Caco-2 (cell line): ENCODE measurements at regions not wholly inside any gene's neighbourhood (a gene's known extent, or its start where the extent isn't known, plus 50 kb on each side); places are given as distances from the start of the nearest gene placed in this dataset.

Experiments used
- BruUV-seq: library from RNA; stranded (reverse); fragments of 400-500 nt; replicated peaks from 2 replicates; lab custom pipeline; 2021; lab: Mats Ljungman, UMichigan
- CTCF ChIA-PET: fragments of 300-600 bp; sonication (Branson Sonifier 250); formaldehyde crosslinking; loops from one replicate; lab custom pipeline; 2022; ENCODE audit warnings: antibody characterized with exemption; lab: Charles Lee
- POLR2A ChIA-PET: fragments of 300-600 bp; sonication (Branson Sonifier 250); formaldehyde crosslinking; loops from one replicate; lab custom pipeline; 2022; ENCODE audit warnings: antibody characterized with exemption; lab: Charles Lee
- DNase-seq, 2 experiments: peaks; one replicate each; pipeline versions ENCODE4 v3.0.0 to v3.0.0-alpha.2; 2020 to 2022
- H3K27me3 ChIP-seq: replicated peaks from 2 replicates; pipeline ENCODE4 v1.6.0; 2011; ENCODE audit warnings: low read length; ENCODE audit not compliant: control insufficient read depth, insufficient read depth
- H3K36me3 ChIP-seq: 2 replicates; pipeline ENCODE4 v1.5.1; 2011; ENCODE audit warnings: low read length; ENCODE audit not compliant: control insufficient read depth, insufficient read depth
- H3K4me1 ChIP-seq: fragments of 250-450 bp; sonication (Bioruptor Pico); 2 replicates; pipeline ENCODE4 v1.5.1; 2020; ENCODE audit warnings: mild to moderate bottlenecking
- H3K4me3 ChIP-seq: 2 replicates; pipeline ENCODE4 v1.5.1; 2011; ENCODE audit warnings: low read depth, mild to moderate bottlenecking, control low read depth, low read length
- H3K9me3 ChIP-seq: fragments of 250-450 bp; sonication (Bioruptor Pico); 2 replicates; pipeline ENCODE4 v1.5.1; 2020; ENCODE audit warnings: mild to moderate bottlenecking, moderate library complexity
- H3K27ac Mint-ChIP-seq: one replicate; pipeline ENCODE4 v1.8.0; 2022; ENCODE audit warnings: mixed read lengths; ENCODE audit not compliant: unreplicated experiment
- H3K27me3 Mint-ChIP-seq: one replicate; pipeline ENCODE4 v1.8.0; 2022; ENCODE audit warnings: mixed read lengths; ENCODE audit not compliant: insufficient read depth, unreplicated experiment
- H3K36me3 Mint-ChIP-seq: one replicate; pipeline ENCODE4 v1.8.0; 2022; ENCODE audit warnings: mild to moderate bottlenecking, mixed read lengths; ENCODE audit not compliant: insufficient read depth, unreplicated experiment
- H3K4me1 Mint-ChIP-seq: one replicate; pipeline ENCODE4 v1.8.0; 2022; ENCODE audit warnings: low read depth, mixed read lengths; ENCODE audit not compliant: unreplicated experiment
- H3K4me3 Mint-ChIP-seq: one replicate; pipeline ENCODE4 v1.8.0; 2022; ENCODE audit warnings: mild to moderate bottlenecking, moderate library complexity, mixed read lengths; ENCODE audit not compliant: unreplicated experiment
- H3K9me3 Mint-ChIP-seq: one replicate; pipeline ENCODE4 v1.8.0; 2022; ENCODE audit warnings: mixed read lengths; ENCODE audit not compliant: unreplicated experiment
- CTCF ChIP-seq, 2 experiments: fragments of 200-600 bp in 1 of 2; IDR thresholded peaks; 1 replicate in 1 of 2; 2 replicates in 1 of 2; pipeline versions ENCODE4 v1.5.1 to v1.8.0; 2011 to 2022; ENCODE audit warnings: antibody characterized with exemption in 1 of 2, control low read depth in 1 of 2, inconsistent platforms in 1 of 2, low read depth in 1 of 2, low read length in 1 of 2, mild to moderate bottlenecking in 1 of 2, moderate library complexity in 1 of 2; ENCODE audit not compliant: insufficient read depth in 1 of 2, severe bottlenecking in 1 of 2, unreplicated experiment in 1 of 2
- intact Hi-C: fragments of 100-400 bp; cut with micrococcal nuclease; formaldehyde crosslinking; loops from one replicate; pipeline ENCODE4 v1.10.0; 2022; ENCODE audit not compliant: unreplicated experiment

DNA sequence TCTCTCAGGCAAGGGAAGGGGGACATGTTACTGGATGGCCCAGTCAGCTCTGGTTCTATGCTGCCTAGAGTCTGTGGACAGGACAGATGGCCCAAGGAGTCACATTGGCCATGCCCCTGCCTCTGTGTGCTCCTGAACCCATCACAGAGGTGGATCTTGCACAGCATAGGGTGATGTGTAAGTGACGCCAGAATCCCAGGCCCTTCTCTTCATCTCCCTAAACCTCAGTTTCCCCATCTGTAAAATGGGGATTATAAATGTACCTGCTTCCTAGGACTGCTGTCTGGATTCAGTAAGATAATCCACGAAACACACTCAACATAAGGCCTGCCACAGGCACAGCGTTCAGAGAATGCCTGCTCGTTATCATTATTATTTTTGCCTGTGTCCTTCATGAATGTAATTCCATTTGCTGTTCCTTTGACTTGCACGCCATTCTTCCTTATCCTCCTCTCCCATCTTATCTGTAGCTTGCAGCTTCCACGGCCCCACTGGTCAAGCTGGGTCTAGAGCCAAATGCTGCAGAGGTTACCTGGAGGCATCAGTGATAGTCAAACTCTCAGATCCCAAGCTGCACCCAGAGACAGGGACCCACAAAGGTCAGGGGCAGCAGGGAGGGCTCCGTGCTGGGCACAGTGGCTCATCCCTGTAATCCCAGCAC, 207.0 kb downstream of the MN1 start:
- H3K4me3 ChIP-seq = no peak overlapping the region
- POLR2A ChIA-PET = no interaction called here
- H3K9me3 Mint-ChIP-seq = no peaks in the 10 kb centered on the region
- CTCF ChIA-PET = no interaction called here
- H3K27me3 Mint-ChIP-seq = no peaks in the 10 kb centered on the region
- DNase-seq = no peak
- no peak overlapping the region for H3K27ac Mint-ChIP-seq
- intact Hi-C loops = no loop called here
- TF ChIP-seq CTCF (IDR thresholded peaks at IDR 0.05; ENCODE audit: insufficient read depth in 1 of 2, low read depth in 1 of 2, low read length in 1 of 2, severe bottlenecking in 1 of 2, unreplicated experiment in 1 of 2) = no peak
- no peaks in the 10 kb centered on the region for H3K4me1 Mint-ChIP-seq
- BruUV-seq = no TSS peak
- no peaks in the 10 kb centered on the region for H3K4me1 ChIP-seq
- no peaks in the 10 kb centered on the region for H3K27me3 ChIP-seq
- H3K9me3 ChIP-seq = no peaks in the 10 kb centered on the region
- H3K36me3 Mint-ChIP-seq = no peaks in the 10 kb centered on the region
- no peaks in the 10 kb centered on the region for H3K36me3 ChIP-seq
- no peak overlapping the region for H3K4me3 Mint-ChIP-seq

DNA sequence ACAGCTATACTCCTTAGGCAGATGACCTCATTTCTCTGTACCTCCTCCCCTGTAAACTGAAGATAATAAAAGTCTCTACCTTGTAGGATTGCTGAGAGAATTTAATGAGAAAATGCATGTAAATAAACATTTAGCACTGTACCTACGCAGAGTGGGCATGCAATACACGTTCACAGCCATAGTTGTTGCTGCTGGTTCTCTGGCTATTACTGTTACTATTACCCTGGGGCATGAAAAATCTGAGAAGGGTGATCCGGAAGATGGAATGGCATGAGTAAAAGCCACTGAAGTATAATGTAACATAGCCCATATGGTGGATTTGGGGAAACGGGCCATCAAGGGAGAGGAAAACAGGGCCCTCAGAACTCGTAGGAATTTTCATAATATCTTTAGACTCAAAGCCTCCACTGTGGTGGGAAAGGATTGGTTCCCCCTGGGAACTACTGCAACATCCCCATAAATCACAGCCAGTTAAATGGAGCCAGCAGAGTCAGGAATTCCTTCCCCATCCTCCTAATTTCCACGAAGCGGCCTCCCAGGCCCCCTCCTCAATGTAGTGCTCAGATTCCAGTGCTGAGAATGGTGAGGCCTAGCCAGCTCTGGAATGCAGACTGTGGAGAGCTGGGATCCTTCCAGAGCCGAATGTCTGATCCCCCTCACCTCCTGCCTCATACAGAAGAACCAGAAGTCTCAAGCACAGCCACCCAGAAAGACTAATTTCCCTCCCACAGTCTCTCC, 205.3 kb downstream of the MN1 start:
- no peaks in the 10 kb centered on the region for H3K4me1 Mint-ChIP-seq
- no peak for DNase-seq
- Histone ChIP-seq H3K4me1 (no peaks in the 10 kb centered on the region), H3K36me3 (no peaks in the 10 kb centered on the region), H3K4me3 (no peak overlapping the region), H3K9me3 (no peaks in the 10 kb centered on the region), H3K27me3 (no peaks in the 10 kb centered on the region)
- H3K36me3 Mint-ChIP-seq = no peaks in the 10 kb centered on the region
- ChIA-PET POLR2A (no interaction called here), CTCF (no interaction called here)
- intact Hi-C loops = no loop called here
- H3K4me3 Mint-ChIP-seq = no peak overlapping the region
- H3K9me3 Mint-ChIP-seq = no peaks in the 10 kb centered on the region
- H3K27me3 Mint-ChIP-seq = no peaks in the 10 kb centered on the region
- no peak overlapping the region for H3K27ac Mint-ChIP-seq
- BruUV-seq = no TSS peak
- TF ChIP-seq CTCF (IDR thresholded peaks at IDR 0.05; ENCODE audit: insufficient read depth in 1 of 2, low read depth in 1 of 2, low read length in 1 of 2, severe bottlenecking in 1 of 2, unreplicated experiment in 1 of 2) = no peak

DNA sequence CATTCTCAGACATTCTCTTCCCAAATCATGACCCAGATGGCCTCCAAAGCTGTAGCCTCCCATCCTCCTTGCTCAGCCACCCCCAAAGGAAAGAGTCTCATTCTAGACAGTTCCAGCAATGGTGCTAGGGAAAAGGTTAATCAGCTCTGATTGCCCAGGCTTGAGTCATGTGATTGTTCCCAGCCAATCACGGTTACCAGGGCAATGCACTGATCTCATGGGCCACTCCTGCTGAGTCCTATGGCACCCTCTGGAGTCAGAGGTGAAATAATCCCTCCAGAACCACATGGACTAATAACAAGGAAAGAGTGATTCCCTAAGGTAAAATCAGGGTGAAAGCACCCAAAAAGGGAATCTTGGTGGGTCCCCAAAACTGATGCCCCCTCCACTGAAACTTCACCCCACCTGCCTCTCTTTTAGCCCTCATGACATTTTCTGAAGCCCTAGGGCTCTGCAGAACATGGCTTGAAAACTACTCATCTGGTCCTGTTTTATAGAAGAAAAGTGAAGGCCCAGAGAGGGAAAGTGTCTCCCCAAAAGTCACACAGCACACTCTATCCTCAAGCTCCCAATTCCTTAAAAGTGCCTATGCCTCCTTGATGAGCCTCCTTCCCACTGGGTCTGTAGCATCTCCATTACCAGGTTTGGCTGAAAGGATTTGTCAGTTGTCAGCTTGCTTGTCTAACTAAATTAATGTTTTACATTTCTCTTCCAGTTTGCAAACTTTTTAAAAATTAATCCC, 203.7 kb downstream of the MN1 start:
- no peaks in the 10 kb centered on the region for H3K27me3 ChIP-seq
- no peak overlapping the region for H3K27ac Mint-ChIP-seq
- no peaks in the 10 kb centered on the region for H3K9me3 ChIP-seq
- no peak for TF ChIP-seq CTCF (IDR thresholded peaks at IDR 0.05; ENCODE audit: insufficient read depth in 1 of 2, low read depth in 1 of 2, low read length in 1 of 2, severe bottlenecking in 1 of 2, unreplicated experiment in 1 of 2)
- H3K4me3 Mint-ChIP-seq = no peak overlapping the region
- H3K36me3 Mint-ChIP-seq = no peaks in the 10 kb centered on the region
- no peaks in the 10 kb centered on the region for H3K4me1 ChIP-seq
- H3K9me3 Mint-ChIP-seq = peaks cover 6% of the 10 kb centered on the region
- DNase-seq = peak; percentile 42 to 59
- intact Hi-C loops = no loop called here
- BruUV-seq = no TSS peak
- no peak overlapping the region for H3K4me3 ChIP-seq
- no peaks in the 10 kb centered on the region for H3K4me1 Mint-ChIP-seq
- ChIA-PET CTCF (no interaction called here), POLR2A (no interaction called here)
- H3K36me3 ChIP-seq = no peaks in the 10 kb centered on the region
- peaks cover 3% of the 10 kb centered on the region for H3K27me3 Mint-ChIP-seq
